Limb (tissue), 2 donors: ENCODE measurements at regions not wholly inside any gene's neighbourhood (a gene's known extent, or its start where the extent isn't known, plus 50 kb on each side); places are given as distances from the start of the nearest gene placed in this dataset.
"Not testable (repeated sequence)": the region's sequence is repeated elsewhere in the genome, so short reads cannot be mapped to it uniquely, and the experiment has no call there.

ENCODE experiments used
- DNase-seq, 2 donors: peaks; one replicate each; pipeline ENCODE4 v3.0.0-alpha.2; 2016; ENCODE audit errors: extremely low spot score in 2 of 2

GRCh38 chr5:168085261-168086031, 206.0 kb upstream of the WWC1 start:
- no peak for DNase-seq

GRCh38 chr5:168086104-168086610, 205.3 kb upstream of the WWC1 start:
- no peak for DNase-seq

GRCh38 chr5:168086746-168087145, 204.7 kb upstream of the WWC1 start:
- no peak for DNase-seq

- DNase-seq: no peak
Observed at GRCh38 chr5:168088410-168089173, 202.9 kb upstream of the WWC1 start.

- DNase-seq: no peak
Observed at GRCh38 chr5:168089201-168089887, 202.1 kb upstream of the WWC1 start.

- DNase-seq: no peak
Observed at GRCh38 chr5:168092209-168093185, 198.9 kb upstream of the WWC1 start.

- no peak for DNase-seq
Observed at GRCh38 chr5:168093200-168093910, 198.1 kb upstream of the WWC1 start.

- DNase-seq: no peak
Observed at GRCh38 chr5:168096525-168096924, 194.9 kb upstream of the WWC1 start.

- no peak for DNase-seq
Observed at GRCh38 chr5:168097876-168098653, 193.4 kb upstream of the WWC1 start.

GRCh38 chr5:168101352-168101751, 190.1 kb upstream of the WWC1 start:
- DNase-seq: no peak

- not testable (repeated sequence) for DNase-seq
Observed at GRCh38 chr5:168103018-168103417, 188.4 kb upstream of the WWC1 start.

GRCh38 chr5:168104350-168104749, 187.1 kb upstream of the WWC1 start:
- DNase-seq: no peak

- DNase-seq: no peak
Observed at GRCh38 chr5:168104811-168105481, 186.5 kb upstream of the WWC1 start.

GRCh38 chr5:168106008-168106761, 185.3 kb upstream of the WWC1 start:
- DNase-seq: no peak

GRCh38 chr5:168109441-168109840, 182.0 kb upstream of the WWC1 start:
- DNase-seq: no peak

GRCh38 chr5:168110384-168110783, 181.1 kb upstream of the WWC1 start:
- DNase-seq: no peak

GRCh38 chr5:168110870-168111832, 180.3 kb upstream of the WWC1 start:
- no peak for DNase-seq
